ENCODE measurements at regions not wholly inside any gene's neighbourhood (a gene's known extent, or its start where the extent isn't known, plus 50 kb on each side); places are given as distances from the start of the nearest gene placed in this dataset.

- no peak overlapping the region for H3K4me2 ChIP-seq (ENCODE audit: insufficient read depth, low read length)
- no peak for ATAC-seq (ENCODE audit: insufficient read depth, low read depth)
- TF ChIP-seq EZH2 (IDR thresholded peaks at IDR 0.05; ENCODE audit: borderline replicate concordance, low read depth, low read length, severe bottlenecking) (no peak), CTCF (IDR thresholded peaks at IDR 0.05; ENCODE audit: borderline replicate concordance, extremely low read depth, low read length, poor library complexity, severe bottlenecking) (no peak)
Observed at GRCh38 chr4:125940426-125940825, 625.7 kb downstream of the FAT4 start.

GRCh38 chr4:125944966-125945365, 630.2 kb downstream of the FAT4 start:
- no peaks in the 10 kb centered on the region for H4K20me1 ChIP-seq (ENCODE audit: insufficient read depth, low read length)
- H3K36me3 ChIP-seq (ENCODE audit: insufficient read depth, low read length) = no peaks in the 10 kb centered on the region
- no peaks in the 10 kb centered on the region for H3K9me3 ChIP-seq (ENCODE audit: insufficient read depth, low read length, severe bottlenecking)
- H3K79me2 ChIP-seq (ENCODE audit: insufficient read depth, low read length) = no peaks in the 10 kb centered on the region
- no peak overlapping the region for H3K4me2 ChIP-seq (ENCODE audit: insufficient read depth, low read length)
- no peaks in the 10 kb centered on the region for H3K4me1 ChIP-seq (ENCODE audit: insufficient read depth, low read length)
- no peaks in the 10 kb centered on the region for H3K27me3 ChIP-seq (ENCODE audit: insufficient read depth, low read length, poor library complexity)
- DNase-seq (no peak), ATAC-seq (ENCODE audit: insufficient read depth, low read depth) (no peak)
- H2AFZ ChIP-seq (ENCODE audit: low read depth, low read length) = no peak overlapping the region
- TF ChIP-seq CTCF (IDR thresholded peaks at IDR 0.05; ENCODE audit: borderline replicate concordance, extremely low read depth, low read length, poor library complexity, severe bottlenecking) = no peak
- no peak for TF ChIP-seq EZH2 (IDR thresholded peaks at IDR 0.05; ENCODE audit: borderline replicate concordance, low read depth, low read length, severe bottlenecking)
- no peak overlapping the region for H3K4me3 ChIP-seq (ENCODE audit: low read depth in 1 of 2, low read length in 2 of 2)
- H3K27ac ChIP-seq (ENCODE audit: low read length) = no peak overlapping the region
- H3K9ac ChIP-seq (ENCODE audit: low read depth, low read length) = no peak overlapping the region

More at GRCh38 chr4:125940426-125940825, 625.7 kb downstream of the FAT4 start:
- Histone ChIP-seq H4K20me1 (ENCODE audit: insufficient read depth, low read length) (no peaks in the 10 kb centered on the region), H3K27me3 (ENCODE audit: insufficient read depth, low read length, poor library complexity) (no peaks in the 10 kb centered on the region), H3K79me2 (ENCODE audit: insufficient read depth, low read length) (no peaks in the 10 kb centered on the region), H3K4me1 (ENCODE audit: insufficient read depth, low read length) (no peaks in the 10 kb centered on the region), H2AFZ (ENCODE audit: low read depth, low read length) (no peak overlapping the region), H3K9ac (ENCODE audit: low read depth, low read length) (no peak overlapping the region), H3K4me3 (ENCODE audit: low read depth in 1 of 2, low read length in 2 of 2) (no peak overlapping the region), H3K27ac (ENCODE audit: low read length) (no peak overlapping the region), H3K36me3 (ENCODE audit: insufficient read depth, low read length) (no peaks in the 10 kb centered on the region), H3K9me3 (ENCODE audit: insufficient read depth, low read length, severe bottlenecking) (no peaks in the 10 kb centered on the region)
- DNase-seq = no peak

GRCh38 chr4:125948021-125948420, 633.3 kb downstream of the FAT4 start:
- no peak overlapping the region for H3K4me3 ChIP-seq (ENCODE audit: low read depth in 1 of 2, low read length in 2 of 2)
- no peaks in the 10 kb centered on the region for H3K4me1 ChIP-seq (ENCODE audit: insufficient read depth, low read length)
- H3K79me2 ChIP-seq (ENCODE audit: insufficient read depth, low read length) = no peaks in the 10 kb centered on the region
- no peaks in the 10 kb centered on the region for H3K9me3 ChIP-seq (ENCODE audit: insufficient read depth, low read length, severe bottlenecking)
- H3K9ac ChIP-seq (ENCODE audit: low read depth, low read length) = no peak overlapping the region
- H2AFZ ChIP-seq (ENCODE audit: low read depth, low read length) = no peak overlapping the region
- TF ChIP-seq CTCF (IDR thresholded peaks at IDR 0.05; ENCODE audit: borderline replicate concordance, extremely low read depth, low read length, poor library complexity, severe bottlenecking) (no peak), EZH2 (IDR thresholded peaks at IDR 0.05; ENCODE audit: borderline replicate concordance, low read depth, low read length, severe bottlenecking) (no peak)
- no peak overlapping the region for H3K4me2 ChIP-seq (ENCODE audit: insufficient read depth, low read length)
- H3K36me3 ChIP-seq (ENCODE audit: insufficient read depth, low read length) = no peaks in the 10 kb centered on the region
- H3K27me3 ChIP-seq (ENCODE audit: insufficient read depth, low read length, poor library complexity) = no peaks in the 10 kb centered on the region
- DNase-seq (no peak), ATAC-seq (ENCODE audit: insufficient read depth, low read depth) (no peak)
- H4K20me1 ChIP-seq (ENCODE audit: insufficient read depth, low read length) = no peaks in the 10 kb centered on the region
- no peak overlapping the region for H3K27ac ChIP-seq (ENCODE audit: low read length)
